Upper lobe of left lung (tissue), 6 donors: ENCODE measurements at regions not wholly inside any gene's neighbourhood (a gene's known extent, or its start where the extent isn't known, plus 50 kb on each side); places are given as distances from the start of the nearest gene placed in this dataset.

ENCODE experiments used
- ATAC-seq, 2 donors: fragments of 200-7000 bp; cut with Tn5 transposase; one replicate each; pipeline ENCODE4 v1.9.1; 2022; ENCODE audit warnings: mild to moderate bottlenecking in 2 of 2, moderate library complexity in 2 of 2; ENCODE audit not compliant: low FRiP score in 2 of 2
- DNase-seq, 2 donors: peaks; one replicate each; pipeline ENCODE4 v3.0.0-alpha.2; 2019 to 2020
- H3K27ac ChIP-seq, 4 donors: fragments of 200-600 bp; sonication (generic); one replicate each; pipeline ENCODE4 v1.5.1; 2016 to 2019
- H3K27me3 ChIP-seq, 4 donors: fragments of 200-600 bp; sonication (generic); one replicate each; pipeline ENCODE4 v1.5.1; 2017 to 2019
- H3K36me3 ChIP-seq, 4 donors: fragments of 200-600 bp; sonication (generic); one replicate each; pipeline ENCODE4 v1.5.1; 2016 to 2019
- H3K4me1 ChIP-seq, 4 donors: fragments of 200-600 bp; sonication (generic); one replicate each; pipeline ENCODE4 v1.5.1; 2018 to 2019
- H3K4me3 ChIP-seq, 4 donors: fragments of 200-600 bp; sonication (generic); one replicate each; pipeline ENCODE4 v1.5.1; 2017 to 2019; ENCODE audit warnings: mild to moderate bottlenecking in 2 of 4, moderate library complexity in 1 of 4
- H3K9me3 ChIP-seq, 4 donors: fragments of 200-600 bp; sonication (generic); one replicate each; pipeline ENCODE4 v1.5.1; 2018 to 2019
- CTCF ChIP-seq, 6 experiments: fragments of 450-650 bp in 4 of 6; fragments of 200-600 bp in 2 of 6; sonication (generic) in 2 of 6; IDR thresholded peaks; one replicate each; pipeline ENCODE4 v1.5.1; 2016 to 2019; ENCODE audit warnings: antibody characterized with exemption in 6 of 6
- EP300 ChIP-seq, 4 donors: sonication (generic); formaldehyde crosslinking; IDR thresholded peaks; one replicate each; pipeline ENCODE4 v1.5.1; 2017; ENCODE audit warnings: antibody characterized with exemption in 4 of 4, control low read depth in 2 of 4
- POLR2A ChIP-seq, 4 donors: fragments of 450-650 bp; IDR thresholded peaks; one replicate each; pipeline ENCODE4 v1.5.1; 2016 to 2017; ENCODE audit warnings: antibody characterized with exemption in 4 of 4, mild to moderate bottlenecking in 2 of 4
- POLR2AphosphoS5 ChIP-seq, 2 donors: sonication (generic); formaldehyde crosslinking; IDR thresholded peaks; one replicate each; pipeline ENCODE4 v1.5.1; 2017; ENCODE audit warnings: antibody characterized with exemption in 2 of 2
- WGBS, 2 donors: methylation state at CpG; one replicate each; pipeline ENCODE4 v1.1.5; 2017 to 2018; 5-methylcytosine and 5-hydroxymethylcytosine counted together
- donor health status: DM: no; HTN: no; CAD: no; lungs with moderate emphysema.
- donor health status: DM: no; HTN: yes; CAD: no; lungs with severe emphysema.

DNA sequence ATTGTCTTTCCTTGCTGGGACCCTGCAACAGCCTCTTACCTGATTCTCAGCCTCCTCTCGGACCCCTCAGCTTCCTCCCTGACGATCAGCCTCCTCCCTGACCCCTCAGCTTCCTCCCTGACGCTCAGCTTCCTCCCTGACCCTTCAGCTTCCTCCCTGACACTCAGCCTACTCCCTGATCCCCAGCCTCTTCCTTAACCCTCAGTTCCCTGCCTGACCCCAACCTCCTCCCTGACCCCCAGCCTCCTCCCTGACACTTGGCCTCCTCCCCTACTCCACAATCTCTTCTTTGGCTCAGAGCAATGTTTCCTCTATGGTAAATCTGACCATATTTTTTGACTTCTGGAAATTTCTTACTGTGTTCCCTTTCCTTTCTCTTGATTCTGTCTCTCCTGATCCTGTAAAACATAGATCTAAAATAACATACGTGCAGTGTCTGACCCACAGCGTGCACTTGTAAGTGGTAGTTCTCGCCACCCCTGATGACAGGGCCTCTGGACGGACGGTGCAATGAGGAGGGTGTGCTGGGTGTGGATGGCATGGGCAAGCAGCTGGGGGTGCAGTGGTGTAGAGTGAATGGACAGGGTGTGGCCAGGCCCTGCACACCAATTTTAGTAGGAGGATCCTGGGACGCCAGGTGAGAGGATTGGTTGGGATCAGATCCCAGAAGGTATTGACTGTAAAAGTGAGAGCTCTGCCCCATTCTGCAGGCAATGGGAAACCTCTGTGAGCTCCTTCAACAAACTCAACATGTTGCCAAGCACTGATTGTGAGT is 264.1 kb downstream of the FOXD2 start:
- TF ChIP-seq POLR2AphosphoS5 (IDR thresholded peaks at IDR 0.05) = no peak
- no peak for TF ChIP-seq EP300 (IDR thresholded peaks at IDR 0.05)
- TF ChIP-seq POLR2A (IDR thresholded peaks at IDR 0.05) = no peak
- no peak for TF ChIP-seq CTCF (IDR thresholded peaks at IDR 0.05)
- Histone ChIP-seq H3K4me1 (peaks cover 0 to 6% (median 0%) of the 10 kb centered on the region in 4 donors), H3K36me3 (no peaks in the 10 kb centered on the region), H3K4me3 (no peak overlapping the region), H3K27ac (no peak overlapping the region), H3K27me3 (no peaks in the 10 kb centered on the region), H3K9me3 (no peaks in the 10 kb centered on the region)
- ATAC-seq (no peak), DNase-seq (no peak)
- WGBS, 2 donors = 78 to 79% methylated on average over 9 of the region's 9 CpGs

GRCh38 chr1:47703156-47703825 is 265.4 kb downstream of the FOXD2 start:
- peak in 1 of 2 donors; percentile 17 for TF ChIP-seq POLR2AphosphoS5 (IDR thresholded peaks at IDR 0.05)
- TF ChIP-seq POLR2A (IDR thresholded peaks at IDR 0.05) = no peak
- no peak for TF ChIP-seq CTCF (IDR thresholded peaks at IDR 0.05)
- no peak for TF ChIP-seq EP300 (IDR thresholded peaks at IDR 0.05)
- H3K27ac ChIP-seq = no peak overlapping the region
- no peaks in the 10 kb centered on the region for H3K36me3 ChIP-seq

GRCh38 chr1:47703981-47704596 is 266.2 kb downstream of the FOXD2 start:
- WGBS, 2 donors = 62 to 71% methylated on average over 8 of the region's 8 CpGs
- Histone ChIP-seq H3K27ac (no peak overlapping the region), H3K36me3 (no peaks in the 10 kb centered on the region), H3K4me1 (peaks cover 3 to 12% (median 9%) of the 10 kb centered on the region in 4 donors), H3K4me3 (no peak overlapping the region), H3K27me3 (peaks cover 0 to 12% (median 8%) of the 10 kb centered on the region in 4 donors), H3K9me3 (no peaks in the 10 kb centered on the region)
- no peak for DNase-seq
- TF ChIP-seq POLR2AphosphoS5 (IDR thresholded peaks at IDR 0.05) (no peak), POLR2A (IDR thresholded peaks at IDR 0.05) (no peak), CTCF (IDR thresholded peaks at IDR 0.05) (no peak), EP300 (IDR thresholded peaks at IDR 0.05) (no peak)
- peak in 1 of 2 donors; percentile 45 for ATAC-seq

More at GRCh38 chr1:47703156-47703825, 265.4 kb downstream of the FOXD2 start:
- H3K4me1 ChIP-seq = peaks cover 0 to 5% (median 2%) of the 10 kb centered on the region in 4 donors
- peaks cover 0 to 4% (median 2%) of the 10 kb centered on the region in 4 donors for H3K27me3 ChIP-seq
- no peaks in the 10 kb centered on the region for H3K9me3 ChIP-seq
- H3K4me3 ChIP-seq = no peak overlapping the region
- 60 to 61% methylated on average over 9 of the region's 9 CpGs for WGBS, 2 donors
- DNase-seq = no peak
- peak in 1 of 2 donors; percentile 41 for ATAC-seq

DNA sequence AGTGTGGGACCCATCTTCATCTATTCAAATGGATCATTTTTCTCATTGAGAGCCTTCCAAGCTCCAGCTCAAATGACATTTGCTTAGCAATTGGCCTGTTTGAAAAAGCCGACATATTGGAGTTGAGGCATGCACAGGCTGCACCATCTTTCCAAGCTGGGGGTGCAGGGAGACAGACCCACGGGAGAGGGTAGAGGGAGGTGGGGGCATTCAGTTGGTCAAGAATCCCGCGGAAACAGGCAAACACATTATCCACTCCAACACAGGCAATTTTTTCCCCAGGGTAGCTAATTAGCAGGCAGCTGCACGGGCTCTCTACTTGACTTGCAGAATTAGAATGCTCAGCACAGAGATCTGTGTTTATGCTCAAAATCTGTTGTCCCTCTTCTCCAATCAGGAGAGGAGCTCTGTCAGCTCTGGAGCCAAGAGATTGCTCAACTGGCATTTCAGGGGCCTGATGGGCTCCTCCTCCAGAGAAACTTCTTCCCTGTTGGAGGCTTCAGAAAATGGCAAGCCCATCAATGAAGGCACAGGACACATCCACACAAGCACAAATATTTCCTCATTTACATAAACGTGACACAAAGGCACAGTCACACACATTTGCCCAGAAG is 267.8 kb downstream of the FOXD2 start:
- DNase-seq = no peak

More for the DNA sequence above, 267.8 kb downstream of the FOXD2 start:
- Histone ChIP-seq H3K27me3 (peaks cover 0 to 27% (median 18%) of the 10 kb centered on the region in 4 donors), H3K4me3 (no peak overlapping the region), H3K9me3 (no peaks in the 10 kb centered on the region), H3K4me1 (peaks cover 19 to 27% (median 23%) of the 10 kb centered on the region in 4 donors), H3K27ac (no peak overlapping the region), H3K36me3 (no peaks in the 10 kb centered on the region)
- 74 to 81% methylated on average over 6 of the region's 6 CpGs for WGBS, 2 donors
- TF ChIP-seq CTCF (IDR thresholded peaks at IDR 0.05) = no peak
- no peak for TF ChIP-seq POLR2AphosphoS5 (IDR thresholded peaks at IDR 0.05)
- TF ChIP-seq EP300 (IDR thresholded peaks at IDR 0.05) = no peak
- no peak for ATAC-seq
